ENCODE measurements at regions not wholly inside any gene's neighbourhood (a gene's known extent, or its start where the extent isn't known, plus 50 kb on each side); places are given as distances from the start of the nearest gene placed in this dataset.

DNA sequence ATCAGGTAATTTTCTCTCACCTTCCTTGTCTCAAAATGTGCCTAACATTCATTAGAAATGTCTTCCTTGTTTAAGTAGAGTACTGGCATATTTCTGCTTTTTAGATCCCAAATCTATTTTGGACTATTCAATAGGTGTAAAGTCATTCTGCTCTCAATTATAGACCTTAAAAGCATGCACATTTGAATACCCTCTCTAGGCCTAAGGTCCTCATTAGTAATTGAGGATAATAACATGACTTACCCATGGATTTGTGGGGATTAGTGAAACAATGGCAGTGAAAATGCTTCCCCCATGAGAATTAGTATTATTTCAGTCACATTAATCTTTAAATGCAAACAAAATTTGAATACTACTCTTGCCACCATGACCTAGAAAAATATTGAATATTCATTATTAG, 1073.0 kb upstream of the CELF2 start:
- ChIA-PET CTCF (no interaction called here), POLR2A (no interaction called here)
- DNase-seq (no peak), ATAC-seq (ENCODE audit: poor library complexity) (no peak)
- Mint-ChIP-seq H3K9me3 (no peaks in the 10 kb centered on the region), H3K4me1 (ENCODE audit: low read depth) (no peaks in the 10 kb centered on the region), H3K27me3 (peaks cover 8% of the 10 kb centered on the region), H3K36me3 (ENCODE audit: low read depth) (no peaks in the 10 kb centered on the region), H3K4me3 (no peak overlapping the region), H3K27ac (no peak overlapping the region)
- Histone ChIP-seq H3K27me3 (ENCODE audit: control insufficient read depth in 1 of 2, insufficient read depth in 2 of 2, low read length in 2 of 2) (peaks cover 0 to 4% of the 10 kb centered on the region in 2 experiments), H3K9me3 (ENCODE audit: control insufficient read depth in 1 of 2, insufficient read depth in 1 of 2, low read length in 2 of 2) (peaks cover 0 to 4% of the 10 kb centered on the region in 2 experiments), H3K4me3 (ENCODE audit: low read length) (no peak overlapping the region), H3K4me1 (ENCODE audit: insufficient read depth, low read length) (no peaks in the 10 kb centered on the region), H3K36me3 (ENCODE audit: insufficient read depth, low read length) (no peaks in the 10 kb centered on the region), H3K27ac (ENCODE audit: low read depth in 1 of 2, low read length in 2 of 2) (no peak overlapping the region)
- intact Hi-C loops (cut with DNase I, micrococcal nuclease), result no loop called here
- TF ChIP-seq, protein P1, sequence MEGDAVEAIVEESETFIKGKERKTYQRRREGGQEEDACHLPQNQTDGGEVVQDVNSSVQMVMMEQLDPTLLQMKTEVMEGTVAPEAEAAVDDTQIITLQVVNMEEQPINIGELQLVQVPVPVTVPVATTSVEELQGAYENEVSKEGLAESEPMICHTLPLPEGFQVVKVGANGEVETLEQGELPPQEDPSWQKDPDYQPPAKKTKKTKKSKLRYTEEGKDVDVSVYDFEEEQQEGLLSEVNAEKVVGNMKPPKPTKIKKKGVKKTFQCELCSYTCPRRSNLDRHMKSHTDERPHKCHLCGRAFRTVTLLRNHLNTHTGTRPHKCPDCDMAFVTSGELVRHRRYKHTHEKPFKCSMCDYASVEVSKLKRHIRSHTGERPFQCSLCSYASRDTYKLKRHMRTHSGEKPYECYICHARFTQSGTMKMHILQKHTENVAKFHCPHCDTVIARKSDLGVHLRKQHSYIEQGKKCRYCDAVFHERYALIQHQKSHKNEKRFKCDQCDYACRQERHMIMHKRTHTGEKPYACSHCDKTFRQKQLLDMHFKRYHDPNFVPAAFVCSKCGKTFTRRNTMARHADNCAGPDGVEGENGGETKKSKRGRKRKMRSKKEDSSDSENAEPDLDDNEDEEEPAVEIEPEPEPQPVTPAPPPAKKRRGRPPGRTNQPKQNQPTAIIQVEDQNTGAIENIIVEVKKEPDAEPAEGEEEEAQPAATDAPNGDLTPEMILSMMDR (IDR thresholded peaks at IDR 0.05), result no peak

DNA sequence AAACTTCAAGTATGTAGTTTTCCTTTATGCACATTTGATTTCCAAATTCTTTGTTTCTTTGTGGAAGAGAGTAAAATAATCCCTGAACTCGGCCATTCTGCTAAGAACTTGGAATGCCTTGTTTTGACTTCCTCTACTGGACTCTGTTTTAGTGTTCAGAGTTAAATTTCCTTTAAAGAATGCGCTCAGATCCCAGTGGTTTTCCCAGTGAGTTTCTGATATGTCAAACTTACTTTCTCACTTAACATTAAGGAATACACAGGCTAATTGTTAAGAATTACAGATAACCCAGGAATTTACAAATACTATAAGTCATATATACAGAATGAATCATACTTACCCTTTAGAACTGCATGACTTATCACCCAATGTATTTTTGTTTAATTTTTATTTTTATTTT, 1067.6 kb upstream of the CELF2 start:
- Mint-ChIP-seq H3K4me3 (no peak overlapping the region), H3K27ac (no peak overlapping the region), H3K9me3 (no peaks in the 10 kb centered on the region), H3K36me3 (ENCODE audit: low read depth) (no peaks in the 10 kb centered on the region), H3K27me3 (peaks cover 14% of the 10 kb centered on the region), H3K4me1 (ENCODE audit: low read depth) (no peaks in the 10 kb centered on the region)
- H3K4me3 ChIP-seq (ENCODE audit: low read length), result no peak overlapping the region
- H3K27ac ChIP-seq (ENCODE audit: low read depth in 1 of 2, low read length in 2 of 2), result no peak overlapping the region
- ChIA-PET POLR2A (no interaction called here), CTCF (no interaction called here)
- H3K9me3 ChIP-seq (ENCODE audit: control insufficient read depth in 1 of 2, insufficient read depth in 1 of 2, low read length in 2 of 2), result peaks cover 0 to 4% of the 10 kb centered on the region in 2 experiments
- TF ChIP-seq, protein P1 (IDR thresholded peaks at IDR 0.05), result no peak
- ATAC-seq (ENCODE audit: poor library complexity), result no peak
- no peaks in the 10 kb centered on the region for H3K27me3 ChIP-seq (ENCODE audit: control insufficient read depth in 1 of 2, insufficient read depth in 2 of 2, low read length in 2 of 2)
- no peak for DNase-seq
- H3K4me1 ChIP-seq (ENCODE audit: insufficient read depth, low read length), result no peaks in the 10 kb centered on the region
- intact Hi-C loops (cut with DNase I, micrococcal nuclease), result no loop called here
- no peaks in the 10 kb centered on the region for H3K36me3 ChIP-seq (ENCODE audit: insufficient read depth, low read length)

DNA sequence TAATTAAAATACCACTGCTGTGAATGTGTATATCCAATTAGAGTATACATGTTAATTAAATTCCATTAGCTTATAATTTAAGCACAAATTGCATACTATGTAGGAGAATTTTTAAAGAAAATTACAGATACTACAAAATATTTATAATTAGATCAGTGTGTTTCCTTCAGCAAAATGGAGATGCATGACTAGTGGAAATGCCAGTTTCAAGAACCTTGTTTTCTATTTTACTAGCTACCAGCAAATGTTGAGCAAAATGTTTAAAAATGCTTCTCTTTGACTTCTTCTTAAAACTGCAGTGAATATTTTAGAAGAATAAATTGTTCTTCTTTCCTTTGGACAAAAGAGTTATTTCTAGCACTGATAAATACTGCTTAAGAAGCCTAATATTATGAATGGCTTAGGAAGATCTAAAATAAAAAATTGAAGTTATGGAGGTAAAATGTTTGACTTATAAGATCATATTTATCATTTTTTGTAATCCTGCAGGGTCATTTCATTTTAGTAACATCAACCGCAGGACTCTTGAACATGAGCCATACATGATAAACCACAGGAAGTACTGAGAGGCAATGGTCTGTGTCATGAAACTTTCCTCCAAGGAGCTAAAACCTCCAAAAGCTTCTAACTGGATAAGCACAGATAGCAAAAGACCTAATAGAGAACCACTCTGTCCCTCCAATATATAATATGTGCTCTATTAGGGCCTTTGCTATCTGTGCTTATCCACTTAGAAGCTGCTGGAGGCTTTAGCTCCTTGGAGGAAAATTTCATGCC, 1066.0 kb upstream of the CELF2 start:
- no peak for ATAC-seq (ENCODE audit: poor library complexity)
- Mint-ChIP-seq H3K4me3 (no peak overlapping the region), H3K36me3 (ENCODE audit: low read depth) (no peaks in the 10 kb centered on the region), H3K4me1 (ENCODE audit: low read depth) (no peaks in the 10 kb centered on the region), H3K27me3 (peaks cover 14% of the 10 kb centered on the region), H3K27ac (no peak overlapping the region), H3K9me3 (no peaks in the 10 kb centered on the region)
- Histone ChIP-seq H3K4me1 (ENCODE audit: insufficient read depth, low read length) (no peaks in the 10 kb centered on the region), H3K27me3 (ENCODE audit: control insufficient read depth in 1 of 2, insufficient read depth in 2 of 2, low read length in 2 of 2) (no peaks in the 10 kb centered on the region), H3K36me3 (ENCODE audit: insufficient read depth, low read length) (no peaks in the 10 kb centered on the region), H3K9me3 (ENCODE audit: control insufficient read depth in 1 of 2, insufficient read depth in 1 of 2, low read length in 2 of 2) (peaks cover 0 to 4% of the 10 kb centered on the region in 2 experiments), H3K4me3 (ENCODE audit: low read length) (no peak overlapping the region), H3K27ac (ENCODE audit: low read depth in 1 of 2, low read length in 2 of 2) (no peak overlapping the region)
- TF ChIP-seq, protein P1 (IDR thresholded peaks at IDR 0.05), result no peak
- intact Hi-C loops (cut with DNase I, micrococcal nuclease), result no loop called here
- DNase-seq, result peak in 1 of 14 experiments; percentile 1
- ChIA-PET CTCF (no interaction called here), POLR2A (no interaction called here)

Data from CD4-positive, alpha-beta T cell (primary cell).